Stimulated activated CD4-positive, alpha-beta T cell treated with anti-CD3 and anti-CD28 coated beads, Interleukin-2, amount 100 ng/mL, for 4 hours (primary cell): ENCODE measurements at regions not wholly inside any gene's neighbourhood (a gene's known extent, or its start where the extent isn't known, plus 50 kb on each side); places are given as distances from the start of the nearest gene placed in this dataset.
A peak's percentile ranks its signal among the peaks of the same experiment; 100 is the strongest.
"Not testable (repeated sequence)": the region's sequence is repeated elsewhere in the genome, so short reads cannot be mapped to it uniquely, and the experiment has no call there.

Experiments used
- DNase-seq: peaks from one replicate; pipeline ENCODE4 v3.0.0-alpha.2; 2020; ENCODE audit warnings: low read depth

GRCh38 chr7:91463330-91463729, 199.1 kb downstream of the FZD1 start:
- DNase-seq, result peak; percentile 0

DNA sequence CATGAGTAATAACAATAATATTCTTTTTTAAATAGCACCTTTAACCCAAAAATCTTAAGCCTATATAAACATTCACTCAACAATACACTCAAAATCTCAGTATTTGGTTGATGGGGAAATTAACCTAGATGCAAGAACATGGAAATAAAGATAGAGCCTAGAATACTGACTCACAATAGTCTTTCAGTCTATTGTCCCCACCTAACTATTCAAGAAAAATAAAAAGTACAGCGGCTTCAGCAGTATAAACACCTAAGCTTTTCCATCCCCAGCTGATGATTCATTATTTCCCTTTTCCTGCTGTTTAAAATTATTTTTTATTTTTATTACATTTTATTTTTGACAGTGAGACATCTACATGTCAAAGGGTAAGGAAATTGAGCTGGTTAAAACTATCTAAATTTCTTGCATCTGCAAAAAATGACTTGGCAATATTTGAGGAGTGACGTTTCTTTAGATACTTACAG, 201.4 kb downstream of the FZD1 start:
- no peak for DNase-seq

- no peak for DNase-seq
These were observed 204.0 kb downstream of the FZD1 start for GRCh38 chr7:91468256-91468655.

DNA sequence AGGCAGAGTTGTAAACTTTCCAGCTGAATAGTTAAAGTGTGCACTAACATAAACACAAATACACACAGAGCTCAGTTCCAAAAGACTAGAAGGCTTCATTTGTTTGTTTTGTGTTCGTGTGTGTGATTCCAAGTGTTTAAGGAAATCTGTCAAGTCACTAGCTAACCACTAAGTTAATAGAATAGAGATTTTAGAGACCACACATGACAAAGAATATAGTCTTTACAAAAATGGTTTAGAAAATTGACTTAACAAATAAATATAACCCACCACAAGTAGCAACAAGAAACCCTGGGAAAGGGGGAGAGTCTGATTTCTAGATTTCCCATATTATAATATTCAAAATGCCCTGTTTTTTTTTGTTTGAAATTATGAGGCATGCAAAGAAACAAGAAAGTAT, 209.4 kb downstream of the FZD1 start:
- DNase-seq, result no peak

DNA sequence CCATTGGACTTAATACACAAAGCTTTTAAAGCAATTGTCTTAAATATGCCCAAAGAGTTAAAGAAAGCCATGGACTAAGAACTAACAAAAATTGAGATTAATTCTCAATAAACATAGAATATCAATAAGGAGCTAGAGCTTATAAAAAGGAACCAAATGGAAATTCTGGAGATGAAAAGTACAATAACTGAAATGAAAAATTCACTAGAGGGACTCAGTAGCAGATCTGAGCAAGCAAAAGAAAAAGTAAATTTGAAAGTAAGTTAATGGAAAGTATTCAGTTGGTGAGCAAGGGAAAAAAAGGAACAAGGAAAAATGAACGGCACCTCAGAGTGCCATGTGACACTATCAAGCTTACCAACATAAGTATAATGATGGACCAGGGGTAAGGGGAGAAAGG, 209.8 kb downstream of the FZD1 start:
- no peak for DNase-seq

DNA sequence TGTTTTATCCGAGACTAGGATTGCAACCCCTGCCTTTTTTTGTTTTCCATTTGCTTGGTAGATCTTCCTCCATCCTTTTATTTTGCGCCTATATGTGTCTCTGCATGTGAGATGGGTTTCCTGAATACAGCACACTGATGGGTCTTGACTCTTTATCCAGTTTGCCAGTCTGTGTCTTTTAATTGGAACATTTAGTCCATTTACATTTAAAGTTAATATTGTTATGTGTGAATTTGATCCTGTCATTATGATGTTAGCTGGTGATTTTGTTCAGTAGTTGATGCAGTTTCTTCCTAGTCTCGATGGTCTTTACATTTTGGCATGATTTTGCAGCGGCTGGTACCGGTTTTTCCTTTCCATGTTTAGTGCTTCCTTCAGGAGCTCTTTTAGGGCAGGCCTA, 216.2 kb downstream of the FZD1 start:
- not testable (repeated sequence) for DNase-seq

- no peak for DNase-seq
These were observed 227.6 kb downstream of the FZD1 start for GRCh38 chr7:91491868-91492267.

DNA sequence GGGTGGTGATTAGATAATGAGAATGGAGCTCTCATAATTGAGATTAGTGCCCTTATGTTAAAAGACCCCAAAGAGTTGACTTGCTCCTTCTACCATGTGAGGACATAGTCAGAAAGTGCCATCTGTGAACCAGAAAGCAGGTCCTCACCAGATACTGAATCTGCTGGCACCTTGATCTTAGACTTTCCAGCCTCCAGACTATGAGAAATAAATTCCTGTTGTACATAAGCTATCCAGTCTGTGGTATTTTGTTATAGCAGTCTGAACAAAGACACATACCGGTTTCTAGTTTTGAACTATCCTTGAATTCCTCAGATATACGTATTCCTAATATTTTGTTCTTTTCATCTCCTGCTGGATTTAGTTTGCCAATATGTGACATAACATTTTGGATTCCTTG, 228.1 kb downstream of the FZD1 start:
- no peak for DNase-seq

- DNase-seq, result no peak
These were observed 228.5 kb downstream of the FZD1 start for GRCh38 chr7:91492773-91493172.

DNA sequence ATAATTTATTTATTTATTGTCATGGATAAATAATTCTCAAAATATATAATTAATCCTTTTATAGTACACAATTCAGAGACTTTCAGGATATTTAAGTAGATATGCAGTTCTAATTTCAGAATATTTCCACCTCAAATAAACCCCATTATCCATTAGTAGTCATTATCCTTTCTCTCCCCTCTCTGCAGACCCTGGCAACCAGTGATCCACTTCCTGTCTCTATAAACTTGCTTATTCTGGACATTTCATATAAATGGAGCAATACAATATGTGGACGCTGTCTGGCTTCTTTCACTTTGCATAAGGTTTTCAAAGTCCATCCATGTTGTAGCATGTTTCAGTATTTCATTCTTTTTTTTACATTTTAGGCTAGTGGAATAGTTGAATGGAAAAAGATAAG, 230.2 kb downstream of the FZD1 start:
- DNase-seq, result no peak

DNA sequence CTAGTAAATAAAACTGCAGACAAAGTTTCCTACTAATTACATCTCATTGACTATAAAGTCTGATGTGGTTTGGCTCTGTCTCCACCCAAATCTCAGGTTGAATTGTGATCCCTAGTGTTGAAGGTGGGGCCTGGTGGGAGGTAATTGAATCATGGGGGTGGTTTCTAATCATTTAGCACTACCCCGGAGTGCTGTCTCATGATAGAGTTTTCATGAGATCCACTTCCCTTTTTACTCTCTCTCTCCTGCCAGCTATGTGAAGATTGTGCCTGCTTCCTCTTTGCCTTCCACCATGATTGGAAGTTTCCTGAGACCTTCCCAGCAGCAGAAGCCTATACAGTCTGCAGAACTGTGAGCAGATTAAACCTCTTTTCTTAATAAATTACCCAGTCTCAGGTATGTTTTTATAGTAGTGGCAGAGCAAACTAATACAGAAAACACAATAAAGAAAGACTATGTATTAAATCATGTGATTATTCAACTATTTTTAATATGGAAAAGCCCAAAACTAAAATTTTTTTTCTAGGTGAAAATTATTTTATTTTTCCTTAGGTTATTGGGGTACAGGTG, 232.1 kb downstream of the FZD1 start:
- no peak for DNase-seq

DNA sequence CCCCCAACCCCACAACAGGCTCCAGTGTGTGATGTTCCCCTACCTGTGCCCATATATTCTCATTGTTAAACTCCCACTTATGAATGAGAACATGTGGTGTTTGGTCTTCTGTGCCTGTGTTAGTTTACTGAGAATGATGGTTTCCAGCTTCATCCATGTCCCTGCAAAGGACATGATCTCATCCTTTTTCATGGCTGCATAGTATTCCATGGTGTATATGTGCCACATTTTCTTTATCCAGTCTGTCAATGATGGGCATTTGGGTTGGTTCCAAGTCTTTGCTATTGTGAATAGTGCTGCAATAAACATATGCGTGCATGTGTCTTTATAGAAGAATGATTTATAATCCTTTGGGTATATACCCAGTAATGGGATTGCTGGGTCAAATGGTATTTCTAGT, 233.0 kb downstream of the FZD1 start:
- not testable (repeated sequence) for DNase-seq

DNA sequence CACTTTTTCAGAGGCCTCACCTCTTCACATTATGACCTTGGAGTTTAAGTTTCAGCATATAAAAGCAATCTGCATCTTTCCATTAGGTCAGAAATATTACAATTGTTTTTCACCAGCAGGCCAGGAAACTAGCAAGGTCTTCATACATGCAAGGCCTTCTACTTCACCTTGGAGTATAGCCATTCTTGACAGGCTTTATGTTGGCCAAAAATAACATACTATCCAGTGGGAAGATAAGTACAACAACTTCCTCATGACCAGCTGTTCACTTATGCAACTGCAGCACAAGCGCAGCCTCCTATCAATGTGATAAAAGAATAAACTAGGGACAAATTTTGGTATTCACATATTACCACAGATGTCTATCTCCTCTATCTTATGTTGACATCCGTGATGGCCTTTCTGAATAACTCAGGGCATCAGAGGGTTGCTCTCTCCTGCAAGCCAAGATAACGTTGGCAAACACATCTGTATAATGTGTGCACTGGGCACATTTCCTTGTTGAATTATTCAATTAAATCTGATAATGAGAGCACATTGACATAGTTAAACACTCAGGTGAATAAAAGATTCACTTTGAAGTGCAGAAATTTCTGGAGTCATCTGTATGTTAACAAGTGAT, 239.8 kb downstream of the FZD1 start:
- no peak for DNase-seq

- DNase-seq, result no peak
These were observed 240.7 kb downstream of the FZD1 start for GRCh38 chr7:91504919-91505318.

DNA sequence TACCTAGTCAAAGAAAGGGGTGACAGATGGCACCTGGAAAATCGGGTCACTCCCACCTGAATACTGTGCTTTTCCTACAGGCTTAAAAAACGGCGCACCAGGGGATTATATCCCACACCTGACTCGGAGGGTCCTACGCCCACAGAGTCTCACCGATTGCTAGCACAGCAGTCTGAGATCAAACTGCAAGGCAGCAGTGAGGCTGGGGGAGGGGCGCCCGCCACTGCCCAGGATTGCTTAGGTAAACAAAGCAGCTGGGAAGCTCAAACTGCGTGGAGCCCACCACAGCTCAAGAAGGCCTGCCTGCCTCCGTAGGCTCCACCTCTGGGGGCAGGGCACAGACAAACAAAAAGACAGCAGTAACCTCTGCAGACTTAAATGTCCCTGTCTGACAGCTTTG, 242.7 kb downstream of the FZD1 start:
- not testable (repeated sequence) for DNase-seq

- DNase-seq, result not testable (repeated sequence)
These were observed 247.6 kb downstream of the FZD1 start for GRCh38 chr7:91511861-91512260.

DNA sequence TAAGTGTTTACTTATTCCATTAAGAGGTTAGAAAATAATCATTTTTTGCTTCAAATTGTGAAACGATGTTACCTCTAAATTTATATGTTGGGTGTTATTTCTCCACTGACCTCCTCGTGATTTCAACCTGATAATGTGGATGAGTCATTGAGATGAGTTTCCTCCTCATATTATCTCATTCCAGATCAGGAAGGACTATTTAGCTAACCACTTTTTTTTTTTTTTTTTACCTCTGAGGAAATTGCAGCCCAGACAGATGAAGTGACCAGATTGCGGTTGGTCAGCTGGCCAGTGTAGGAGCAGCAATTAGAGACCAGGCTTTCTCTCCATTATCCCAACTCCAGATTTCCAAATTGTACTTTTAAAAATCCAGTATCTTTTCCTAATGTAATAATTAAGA, 248.7 kb downstream of the FZD1 start:
- DNase-seq, result no peak

DNA sequence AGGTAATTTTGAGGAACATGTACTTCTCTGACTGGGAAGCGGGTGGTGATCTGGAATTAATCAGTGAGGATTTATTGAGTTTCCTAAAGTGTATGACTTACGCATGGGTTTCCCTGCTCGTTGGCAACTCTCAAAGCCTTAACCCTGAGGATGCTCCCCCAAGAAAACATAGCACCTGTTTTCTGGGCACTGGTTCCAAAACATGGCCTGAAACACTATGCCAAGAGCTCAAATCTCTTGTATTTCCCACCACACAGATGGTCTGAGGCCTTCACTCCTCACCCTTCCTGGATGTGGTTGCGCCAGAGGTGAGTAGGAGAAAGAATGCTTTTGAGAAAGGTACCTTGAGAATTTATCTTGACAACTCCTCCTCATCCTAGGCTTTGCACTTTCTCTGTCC, 250.4 kb downstream of the FZD1 start:
- DNase-seq, result no peak

GRCh38 chr7:91515961-91516360, 251.7 kb downstream of the FZD1 start:
- DNase-seq, result no peak

GRCh38 chr7:91517201-91517785, 253.1 kb downstream of the FZD1 start:
- DNase-seq, result no peak

DNA sequence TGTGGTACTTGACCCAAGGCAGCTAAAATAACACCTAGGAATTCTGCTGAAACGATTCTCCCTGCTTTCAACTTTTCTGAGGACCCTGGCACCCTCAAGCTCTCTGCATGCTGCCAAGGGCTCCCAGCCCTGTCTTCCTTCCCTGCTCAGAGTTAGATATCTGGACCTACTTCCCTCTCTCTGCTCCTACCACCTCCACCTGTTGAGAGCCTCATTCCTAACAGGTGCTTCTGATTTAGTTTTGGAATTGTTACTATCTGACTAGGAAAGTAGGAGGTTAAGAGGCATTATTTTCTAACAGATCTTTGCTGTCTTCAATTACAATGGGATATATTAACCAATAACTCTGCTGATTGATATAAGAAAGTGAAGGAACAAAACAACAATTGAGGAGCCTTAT, 253.8 kb downstream of the FZD1 start:
- DNase-seq, result no peak

DNA sequence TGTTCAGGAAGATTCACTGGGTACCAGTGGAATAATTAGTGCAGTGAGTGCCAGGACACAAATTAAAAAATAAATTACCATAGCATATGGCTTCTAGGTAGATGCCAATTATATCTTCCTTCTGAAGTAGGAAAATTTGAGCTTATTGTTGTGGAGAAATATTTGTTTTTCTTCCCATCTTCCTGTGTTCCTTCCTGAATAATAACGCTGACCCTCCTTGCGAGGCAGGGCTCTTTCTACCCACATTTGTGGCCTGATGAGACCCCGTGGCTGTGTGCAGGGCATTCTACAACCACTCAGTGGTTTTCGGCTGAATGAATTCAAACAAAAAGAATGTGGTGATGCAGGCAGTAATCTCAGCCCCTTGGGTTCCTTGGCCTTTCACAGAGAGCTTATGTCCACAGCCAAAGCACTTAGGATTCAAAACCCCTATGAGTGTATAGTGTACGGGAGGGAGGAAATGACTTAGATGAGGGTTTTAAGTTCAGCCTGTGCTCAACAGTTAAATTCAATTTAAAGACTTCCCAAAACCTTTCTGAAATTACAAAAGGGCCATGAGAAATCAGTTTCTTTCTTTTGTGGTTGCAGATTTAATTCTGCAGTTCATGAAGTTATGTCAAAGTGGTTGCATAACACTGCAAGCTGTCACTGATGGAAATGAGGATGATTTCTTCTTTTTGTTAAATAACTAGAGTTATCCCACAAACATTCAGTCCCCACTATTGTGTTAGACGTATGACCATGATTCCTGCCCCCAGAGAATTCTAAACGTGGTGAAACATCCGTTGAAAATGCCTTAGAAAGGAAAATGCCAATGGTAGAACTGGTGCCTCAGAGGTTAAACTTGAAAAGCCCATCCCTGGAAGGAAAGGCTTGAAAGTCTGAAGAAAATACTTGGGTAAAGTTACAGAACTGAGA, 255.3 kb downstream of the FZD1 start:
- DNase-seq, result no peak

GRCh38 chr7:91520645-91521044, 256.4 kb downstream of the FZD1 start:
- no peak for DNase-seq
